Rectal smooth muscle tissue (tissue), 1 donor: ENCODE measurements at regions not wholly inside any gene's neighbourhood (a gene's known extent, or its start where the extent isn't known, plus 50 kb on each side); places are given as distances from the start of the nearest gene placed in this dataset.

Experiments used
- H3K27ac ChIP-seq: one replicate; pipeline ENCODE4 v1.7.0; 2013; ENCODE audit warnings: low read depth, low read length, inconsistent platforms
- H3K27me3 ChIP-seq: one replicate; pipeline ENCODE4 v1.7.0; 2013; ENCODE audit warnings: low read length; ENCODE audit not compliant: control insufficient read depth, insufficient read depth
- H3K36me3 ChIP-seq: one replicate; pipeline ENCODE4 v1.7.0; 2013; ENCODE audit warnings: low read length; ENCODE audit not compliant: control insufficient read depth, insufficient read depth
- H3K4me1 ChIP-seq: one replicate; pipeline ENCODE4 v1.7.0; 2013; ENCODE audit warnings: low read length; ENCODE audit not compliant: control insufficient read depth, insufficient read depth
- H3K4me3 ChIP-seq: one replicate; pipeline ENCODE4 v1.7.0; 2013; ENCODE audit warnings: low read length
- H3K9ac ChIP-seq: one replicate; pipeline ENCODE4 v1.7.0; 2013; ENCODE audit warnings: low read length

GRCh38 chr12:77645966-77646598 lies 184.6 kb upstream of the NAV3 start:
- H3K36me3 ChIP-seq: no peaks in the 10 kb centered on the region
- no peak overlapping the region for H3K4me3 ChIP-seq
- no peaks in the 10 kb centered on the region for H3K27me3 ChIP-seq
- no peak overlapping the region for H3K9ac ChIP-seq
- no peak overlapping the region for H3K27ac ChIP-seq
- no peaks in the 10 kb centered on the region for H3K4me1 ChIP-seq

- Histone ChIP-seq H3K27me3 (no peaks in the 10 kb centered on the region), H3K27ac (no peak overlapping the region), H3K4me1 (no peaks in the 10 kb centered on the region), H3K36me3 (no peaks in the 10 kb centered on the region), H3K9ac (no peak overlapping the region), H3K4me3 (no peak overlapping the region)
Measured at GRCh38 chr12:77644915-77645605, 185.6 kb upstream of the NAV3 start.

DNA sequence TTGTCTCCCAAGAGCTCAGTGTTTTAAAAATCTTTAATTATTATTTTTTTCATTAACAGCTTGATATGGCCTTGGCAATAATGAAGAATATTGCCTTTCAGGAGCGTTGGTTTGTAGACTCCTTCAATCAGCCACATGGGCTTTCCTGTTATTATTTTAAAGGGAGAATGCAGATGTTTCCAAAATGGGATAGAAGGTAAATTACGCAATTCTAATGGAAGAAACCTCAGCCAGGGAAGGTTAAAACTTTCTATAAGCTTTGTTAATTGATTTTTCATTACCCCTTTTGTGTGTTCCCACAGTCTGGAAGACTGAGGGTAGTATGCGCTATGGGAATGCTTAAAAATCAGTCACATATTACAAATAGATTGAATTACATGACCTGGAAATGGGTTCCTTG lies 188.4 kb upstream of the NAV3 start:
- Histone ChIP-seq H3K9ac (no peak overlapping the region), H3K27me3 (no peaks in the 10 kb centered on the region), H3K27ac (no peak overlapping the region), H3K36me3 (no peaks in the 10 kb centered on the region), H3K4me1 (no peaks in the 10 kb centered on the region), H3K4me3 (no peak overlapping the region)

- H3K36me3 ChIP-seq: no peaks in the 10 kb centered on the region
- H3K27ac ChIP-seq: no peak overlapping the region
- H3K9ac ChIP-seq: no peak overlapping the region
- no peak overlapping the region for H3K4me3 ChIP-seq
- no peaks in the 10 kb centered on the region for H3K4me1 ChIP-seq
- no peaks in the 10 kb centered on the region for H3K27me3 ChIP-seq
Measured at GRCh38 chr12:77640356-77640755, 190.3 kb upstream of the NAV3 start.

GRCh38 chr12:77630790-77631445 lies 199.8 kb upstream of the NAV3 start:
- Histone ChIP-seq H3K27me3 (no peaks in the 10 kb centered on the region), H3K4me1 (no peaks in the 10 kb centered on the region), H3K27ac (no peak overlapping the region), H3K9ac (no peak overlapping the region), H3K36me3 (no peaks in the 10 kb centered on the region), H3K4me3 (no peak overlapping the region)

DNA sequence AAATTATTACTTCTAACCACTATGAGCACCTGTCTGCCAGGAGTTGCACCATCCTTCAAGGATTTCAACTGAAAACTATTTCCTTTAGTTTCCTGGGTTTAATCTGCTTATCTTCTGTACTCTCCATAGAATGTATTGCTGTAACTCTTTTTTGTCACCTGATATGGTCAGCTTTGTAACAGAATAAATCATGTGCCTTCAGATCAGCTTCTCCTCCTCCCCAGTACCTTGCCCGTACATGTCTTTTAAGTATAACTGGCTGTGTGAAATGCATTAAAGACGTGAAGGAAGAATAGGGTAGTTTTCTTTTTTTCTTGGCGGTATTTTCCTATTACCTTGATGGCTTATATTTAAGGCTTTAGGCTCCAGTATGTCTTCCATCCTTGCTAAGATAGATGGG lies 200.3 kb upstream of the NAV3 start:
- no peak overlapping the region for H3K27ac ChIP-seq
- H3K4me3 ChIP-seq: no peak overlapping the region
- H3K9ac ChIP-seq: no peak overlapping the region
- no peaks in the 10 kb centered on the region for H3K4me1 ChIP-seq
- H3K36me3 ChIP-seq: no peaks in the 10 kb centered on the region
- H3K27me3 ChIP-seq: no peaks in the 10 kb centered on the region

DNA sequence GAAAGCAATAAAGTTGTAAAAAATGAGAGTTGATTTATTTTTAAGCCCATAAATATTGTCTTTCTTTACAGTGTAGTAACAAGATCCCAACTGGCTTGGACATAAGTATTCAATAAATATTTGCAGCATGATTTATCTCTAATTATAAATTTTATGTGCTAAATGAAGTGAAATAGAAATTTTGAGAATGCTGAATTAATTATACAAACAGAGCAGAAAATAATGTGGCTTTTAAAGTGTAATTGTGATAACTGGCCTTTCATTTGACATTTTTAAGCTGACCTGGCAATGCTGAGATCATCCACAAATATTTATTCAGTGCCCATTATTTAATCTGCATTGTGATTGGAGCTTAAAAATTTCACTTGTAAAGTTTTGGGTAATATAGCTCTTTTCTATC lies 201.6 kb upstream of the NAV3 start:
- Histone ChIP-seq H3K27ac (no peak overlapping the region), H3K4me3 (no peak overlapping the region), H3K36me3 (no peaks in the 10 kb centered on the region), H3K9ac (no peak overlapping the region), H3K27me3 (no peaks in the 10 kb centered on the region), H3K4me1 (no peaks in the 10 kb centered on the region)

DNA sequence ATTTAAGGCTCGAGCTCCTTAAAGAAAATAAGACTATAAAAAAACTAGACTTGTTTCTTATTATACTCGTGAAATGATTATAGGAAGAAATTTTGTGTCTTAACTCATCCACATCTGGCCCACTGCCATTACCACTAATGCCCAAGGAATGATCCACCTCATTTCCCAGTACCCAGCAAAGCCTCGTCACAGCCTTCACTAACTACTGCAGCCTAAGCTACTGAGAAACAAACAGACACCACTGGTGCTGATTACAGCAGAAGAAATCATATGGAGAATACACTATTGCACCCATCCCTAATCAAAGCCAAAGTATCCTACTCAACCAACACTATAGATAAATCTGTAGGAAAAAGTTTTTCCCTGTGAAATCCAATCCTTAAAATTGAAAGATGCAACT lies 205.3 kb upstream of the NAV3 start:
- Histone ChIP-seq H3K36me3 (no peaks in the 10 kb centered on the region), H3K4me1 (no peaks in the 10 kb centered on the region), H3K4me3 (no peak overlapping the region), H3K27ac (no peak overlapping the region), H3K27me3 (no peaks in the 10 kb centered on the region), H3K9ac (no peak overlapping the region)

- Histone ChIP-seq H3K4me1 (no peaks in the 10 kb centered on the region), H3K4me3 (no peak overlapping the region), H3K27ac (no peak overlapping the region), H3K36me3 (no peaks in the 10 kb centered on the region), H3K9ac (no peak overlapping the region), H3K27me3 (no peaks in the 10 kb centered on the region)
Measured at GRCh38 chr12:77619425-77619824, 211.3 kb upstream of the NAV3 start.

GRCh38 chr12:77617818-77618217 lies 212.9 kb upstream of the NAV3 start:
- no peaks in the 10 kb centered on the region for H3K36me3 ChIP-seq
- H3K27me3 ChIP-seq: no peaks in the 10 kb centered on the region
- no peak overlapping the region for H3K27ac ChIP-seq
- no peak overlapping the region for H3K4me3 ChIP-seq
- H3K4me1 ChIP-seq: no peaks in the 10 kb centered on the region
- no peak overlapping the region for H3K9ac ChIP-seq

- H3K9ac ChIP-seq: no peak overlapping the region
- H3K27me3 ChIP-seq: no peaks in the 10 kb centered on the region
- no peak overlapping the region for H3K27ac ChIP-seq
- no peaks in the 10 kb centered on the region for H3K36me3 ChIP-seq
- no peaks in the 10 kb centered on the region for H3K4me1 ChIP-seq
- no peak overlapping the region for H3K4me3 ChIP-seq
Measured at GRCh38 chr12:77615332-77615731, 215.4 kb upstream of the NAV3 start.

- H3K4me3 ChIP-seq: no peak overlapping the region
- no peak overlapping the region for H3K9ac ChIP-seq
- H3K27me3 ChIP-seq: no peaks in the 10 kb centered on the region
- H3K4me1 ChIP-seq: no peaks in the 10 kb centered on the region
- no peak overlapping the region for H3K27ac ChIP-seq
- H3K36me3 ChIP-seq: no peaks in the 10 kb centered on the region
Measured at GRCh38 chr12:77613411-77613810, 217.3 kb upstream of the NAV3 start.

DNA sequence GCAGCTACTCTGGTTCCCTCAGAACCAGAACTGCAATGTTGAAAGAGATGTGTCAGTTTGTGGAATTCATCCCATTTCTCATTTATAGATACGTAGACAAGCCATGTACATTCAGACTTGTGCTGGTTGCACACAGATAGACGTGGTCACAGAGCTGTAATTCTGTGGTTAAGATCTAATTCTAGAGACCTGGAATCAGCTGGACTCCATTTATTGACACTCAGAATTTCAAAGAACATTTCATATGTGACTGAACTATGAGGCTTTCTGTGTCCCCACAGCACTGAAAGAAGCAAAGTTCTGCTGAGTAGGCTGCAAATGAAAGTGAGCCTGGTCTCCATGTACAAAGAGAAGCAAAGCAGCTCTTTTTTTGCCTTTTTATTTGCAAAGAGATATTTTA lies 220.2 kb upstream of the NAV3 start:
- Histone ChIP-seq H3K9ac (no peak overlapping the region), H3K4me3 (no peak overlapping the region), H3K27ac (no peak overlapping the region), H3K27me3 (no peaks in the 10 kb centered on the region), H3K36me3 (no peaks in the 10 kb centered on the region), H3K4me1 (no peaks in the 10 kb centered on the region)
